ENCODE measurements at regions not wholly inside any gene's neighbourhood (a gene's known extent, or its start where the extent isn't known, plus 50 kb on each side); places are given as distances from the start of the nearest gene placed in this dataset.

- peaks cover 0 to 14% of the 10 kb centered on the region in 2 donors for H3K27me3 ChIP-seq
- H3K27ac ChIP-seq = no peak overlapping the region
- ATAC-seq (no peak), DNase-seq (no peak)
- no peaks in the 10 kb centered on the region for H3K4me1 ChIP-seq
- H3K9me3 ChIP-seq = no peaks in the 10 kb centered on the region
- no peak for TF ChIP-seq CTCF (IDR thresholded peaks at IDR 0.05)
- H3K4me3 ChIP-seq = no peak overlapping the region
- H3K36me3 ChIP-seq = no peaks in the 10 kb centered on the region
- intact Hi-C loops (cut with DNase I) = no loop called here
Observed at GRCh38 chr17:51387582-51387981, 127.2 kb downstream of the UTP18 start.

DNA sequence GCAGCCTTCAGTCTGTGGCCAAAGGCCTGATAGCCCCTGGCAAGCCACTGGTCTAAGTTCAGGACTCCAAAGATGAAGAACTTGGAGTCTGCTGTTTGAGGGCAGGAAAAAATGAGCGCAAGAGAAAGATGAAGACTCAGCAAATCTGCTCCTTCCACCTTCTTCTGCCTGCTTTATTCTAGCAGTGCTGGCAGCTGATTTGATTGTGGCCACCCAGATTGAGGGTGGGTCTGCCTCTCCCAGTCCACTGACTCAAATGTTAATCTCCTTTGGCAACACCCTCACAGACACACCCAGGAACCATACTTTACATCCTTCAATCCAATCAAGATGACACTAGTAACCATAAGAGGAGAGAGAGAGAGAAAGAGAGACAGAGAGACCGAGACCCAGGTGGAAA lies 127.6 kb downstream of the UTP18 start:
- DNase-seq (no peak), ATAC-seq (no peak)
- intact Hi-C loops (cut with DNase I) = no loop called here

DNA sequence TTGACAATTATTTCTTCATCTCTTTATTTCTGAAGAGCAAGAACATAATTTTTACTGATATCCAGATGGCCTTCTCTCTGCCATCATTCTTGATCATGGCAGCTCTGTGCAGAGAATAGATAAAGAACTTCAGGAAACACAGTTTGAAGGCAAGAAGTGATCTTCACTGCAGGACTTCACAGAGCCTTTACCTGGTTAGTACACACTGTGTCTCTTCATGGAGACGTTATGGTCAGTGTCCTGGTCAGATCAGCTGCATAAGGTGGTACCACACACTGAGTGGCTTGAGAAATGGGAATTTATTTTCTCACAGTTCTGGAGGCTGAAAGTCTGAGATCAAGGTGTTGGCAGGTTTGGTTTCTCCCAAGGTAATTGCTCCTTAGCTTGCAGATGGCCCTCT lies 129.5 kb downstream of the UTP18 start:
- H3K9me3 ChIP-seq = no peaks in the 10 kb centered on the region
- TF ChIP-seq CTCF (IDR thresholded peaks at IDR 0.05) = no peak
- peaks cover 0 to 22% of the 10 kb centered on the region in 2 donors for H3K27me3 ChIP-seq
- H3K4me3 ChIP-seq = no peak overlapping the region
- no peak for ATAC-seq
- H3K4me1 ChIP-seq = no peaks in the 10 kb centered on the region
- intact Hi-C loops (cut with DNase I) = no loop called here
- no peak overlapping the region for H3K27ac ChIP-seq
- no peaks in the 10 kb centered on the region for H3K36me3 ChIP-seq
- no peak for DNase-seq

More for the DNA sequence above, 127.6 kb downstream of the UTP18 start:
- Histone ChIP-seq H3K4me1 (no peaks in the 10 kb centered on the region), H3K4me3 (no peak overlapping the region), H3K36me3 (no peaks in the 10 kb centered on the region), H3K27me3 (peaks cover 0 to 14% of the 10 kb centered on the region in 2 donors), H3K27ac (no peak overlapping the region), H3K9me3 (no peaks in the 10 kb centered on the region)
- TF ChIP-seq CTCF (IDR thresholded peaks at IDR 0.05) = no peak

GRCh38 chr17:51391982-51392654 lies 131.8 kb downstream of the UTP18 start:
- TF ChIP-seq CTCF (IDR thresholded peaks at IDR 0.05) = no peak
- DNase-seq = no peak

GRCh38 chr17:51395621-51396020 lies 135.3 kb downstream of the UTP18 start:
- intact Hi-C loops (cut with DNase I) = no loop called here
- Histone ChIP-seq H3K4me1 (no peaks in the 10 kb centered on the region), H3K27ac (no peak overlapping the region), H3K4me3 (no peak overlapping the region), H3K36me3 (no peaks in the 10 kb centered on the region), H3K9me3 (no peaks in the 10 kb centered on the region), H3K27me3 (peaks cover 0 to 13% of the 10 kb centered on the region in 2 donors)
- DNase-seq (no peak), ATAC-seq (no peak)
- no peak for TF ChIP-seq CTCF (IDR thresholded peaks at IDR 0.05)

More at GRCh38 chr17:51391982-51392654, 131.8 kb downstream of the UTP18 start:
- ATAC-seq = no peak
- peaks cover 0 to 21% of the 10 kb centered on the region in 2 donors for H3K27me3 ChIP-seq
- no peaks in the 10 kb centered on the region for H3K4me1 ChIP-seq
- H3K4me3 ChIP-seq = no peak overlapping the region
- intact Hi-C loops (cut with DNase I) = no loop called here
- no peak overlapping the region for H3K27ac ChIP-seq
- no peaks in the 10 kb centered on the region for H3K36me3 ChIP-seq
- H3K9me3 ChIP-seq = no peaks in the 10 kb centered on the region

Measured in left lung (tissue), 4 donors.